ENCODE measurements at regions not wholly inside any gene's neighbourhood (a gene's known extent, or its start where the extent isn't known, plus 50 kb on each side); places are given as distances from the start of the nearest gene placed in this dataset.

DNA sequence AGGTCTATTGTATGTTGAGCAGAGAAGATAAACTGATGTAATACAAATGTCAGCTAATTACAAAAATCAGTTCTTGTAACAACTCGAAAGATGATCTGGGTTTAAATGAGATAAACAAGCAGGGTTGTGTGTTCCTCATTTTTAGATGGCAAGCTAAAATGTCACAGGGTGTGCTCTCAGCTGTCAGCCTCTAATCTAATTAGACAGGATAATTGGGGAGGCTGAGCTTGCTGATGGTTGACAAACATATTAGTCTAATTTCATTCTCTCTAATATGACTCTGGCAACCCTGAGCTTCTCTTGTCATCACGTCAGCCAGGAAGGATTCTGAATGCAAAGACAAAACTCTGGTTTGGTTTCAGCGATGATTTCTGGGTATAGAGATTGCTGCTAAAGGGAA is 335.3 kb upstream of the KAZN start:
- no peak for DNase-seq (ENCODE audit: unreplicated experiment)
- POLR2A ChIA-PET, result interaction anchor here (0.7 to 2.2 kb wide), 2 partner anchors 78 to 126 kb away, joined by 3 to 8 read pairs; no protein-coding TSS in a partner anchor
- TF ChIP-seq, protein P1, sequence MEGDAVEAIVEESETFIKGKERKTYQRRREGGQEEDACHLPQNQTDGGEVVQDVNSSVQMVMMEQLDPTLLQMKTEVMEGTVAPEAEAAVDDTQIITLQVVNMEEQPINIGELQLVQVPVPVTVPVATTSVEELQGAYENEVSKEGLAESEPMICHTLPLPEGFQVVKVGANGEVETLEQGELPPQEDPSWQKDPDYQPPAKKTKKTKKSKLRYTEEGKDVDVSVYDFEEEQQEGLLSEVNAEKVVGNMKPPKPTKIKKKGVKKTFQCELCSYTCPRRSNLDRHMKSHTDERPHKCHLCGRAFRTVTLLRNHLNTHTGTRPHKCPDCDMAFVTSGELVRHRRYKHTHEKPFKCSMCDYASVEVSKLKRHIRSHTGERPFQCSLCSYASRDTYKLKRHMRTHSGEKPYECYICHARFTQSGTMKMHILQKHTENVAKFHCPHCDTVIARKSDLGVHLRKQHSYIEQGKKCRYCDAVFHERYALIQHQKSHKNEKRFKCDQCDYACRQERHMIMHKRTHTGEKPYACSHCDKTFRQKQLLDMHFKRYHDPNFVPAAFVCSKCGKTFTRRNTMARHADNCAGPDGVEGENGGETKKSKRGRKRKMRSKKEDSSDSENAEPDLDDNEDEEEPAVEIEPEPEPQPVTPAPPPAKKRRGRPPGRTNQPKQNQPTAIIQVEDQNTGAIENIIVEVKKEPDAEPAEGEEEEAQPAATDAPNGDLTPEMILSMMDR (IDR thresholded peaks at IDR 0.05; ENCODE audit: unreplicated experiment), result no peak
- H3K27me3 Mint-ChIP-seq (ENCODE audit: insufficient read depth, unreplicated experiment), result no peaks in the 10 kb centered on the region
- no peaks in the 10 kb centered on the region for H3K36me3 Mint-ChIP-seq (ENCODE audit: insufficient read depth, unreplicated experiment)
- no peak overlapping the region for H3K4me3 Mint-ChIP-seq (ENCODE audit: unreplicated experiment)
- CTCF ChIA-PET, result interaction anchor here (0.6 to 0.7 kb wide), 2 partner anchors 27 to 116 kb away, joined by 3 read pairs; no protein-coding TSS in a partner anchor
- intact Hi-C loops (cut with micrococcal nuclease), result no loop called here
- H3K4me1 Mint-ChIP-seq (ENCODE audit: insufficient read depth, unreplicated experiment), result peaks cover 8% of the 10 kb centered on the region
- no peaks in the 10 kb centered on the region for H3K9me3 Mint-ChIP-seq (ENCODE audit: unreplicated experiment)
- H3K27ac Mint-ChIP-seq (ENCODE audit: low read depth, unreplicated experiment), result no peak overlapping the region
- no TSS peak for BruUV-seq (replicated peaks)

DNA sequence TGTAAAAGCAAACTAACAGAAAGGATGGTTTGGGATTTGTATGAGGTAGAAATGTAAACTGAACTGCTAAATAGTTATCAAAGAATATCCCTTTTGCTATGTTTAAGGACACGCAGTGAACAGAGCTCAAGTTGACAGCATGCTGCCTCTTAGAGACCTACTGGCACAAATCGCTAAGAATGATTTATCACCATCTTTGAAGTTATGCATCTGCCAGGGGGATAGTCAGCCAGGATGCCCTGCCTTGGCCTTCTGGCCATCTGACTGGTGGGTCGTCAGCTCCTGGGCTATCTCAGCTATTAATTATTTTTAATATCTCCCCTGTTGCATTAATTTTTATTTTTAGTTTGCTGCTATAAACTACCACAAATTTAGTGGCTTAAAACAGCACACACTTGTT is 334.8 kb upstream of the KAZN start:
- H3K4me1 Mint-ChIP-seq (ENCODE audit: insufficient read depth, unreplicated experiment), result peaks cover 11% of the 10 kb centered on the region

DNA sequence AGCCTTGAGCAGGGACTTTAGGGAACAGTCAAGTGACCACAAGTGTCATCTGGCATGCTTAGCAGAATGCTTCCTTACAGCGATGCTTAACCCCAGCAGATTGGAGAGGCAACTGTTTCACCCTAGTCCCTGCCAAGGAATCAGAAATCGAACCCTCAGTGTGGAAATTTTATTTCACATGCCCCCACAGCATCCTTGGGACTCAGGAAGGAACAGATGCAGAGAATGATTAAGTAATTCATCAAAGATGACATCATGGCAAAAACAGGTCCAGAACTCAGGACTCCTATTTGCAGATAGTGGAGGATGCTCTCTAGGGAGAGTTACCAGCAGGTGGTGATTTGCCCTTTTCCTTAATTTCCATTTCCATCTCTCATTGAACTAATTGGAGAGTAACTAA is 333.0 kb upstream of the KAZN start:
- no peak for DNase-seq (ENCODE audit: unreplicated experiment)
- no peaks in the 10 kb centered on the region for H3K9me3 Mint-ChIP-seq (ENCODE audit: unreplicated experiment)
- no peak overlapping the region for H3K27ac Mint-ChIP-seq (ENCODE audit: low read depth, unreplicated experiment)
- TF ChIP-seq, protein P1 (IDR thresholded peaks at IDR 0.05; ENCODE audit: unreplicated experiment), result no peak
- peaks cover 11% of the 10 kb centered on the region for H3K4me1 Mint-ChIP-seq (ENCODE audit: insufficient read depth, unreplicated experiment)
- no TSS peak for BruUV-seq (replicated peaks)
- H3K4me3 Mint-ChIP-seq (ENCODE audit: unreplicated experiment), result no peak overlapping the region
- intact Hi-C loops (cut with micrococcal nuclease), result no loop called here
- CTCF ChIA-PET, result no interaction called here
- no peaks in the 10 kb centered on the region for H3K36me3 Mint-ChIP-seq (ENCODE audit: insufficient read depth, unreplicated experiment)
- H3K27me3 Mint-ChIP-seq (ENCODE audit: insufficient read depth, unreplicated experiment), result no peaks in the 10 kb centered on the region
- POLR2A ChIA-PET, result no interaction called here

More for the DNA sequence above, 334.8 kb upstream of the KAZN start:
- intact Hi-C loops (cut with micrococcal nuclease), result no loop called here
- ChIA-PET CTCF (interaction anchor here (0.6 to 0.7 kb wide), 2 partner anchors 27 to 116 kb away, joined by 3 read pairs; no protein-coding TSS in a partner anchor), POLR2A (interaction anchor here (0.7 to 2.2 kb wide), 2 partner anchors 78 to 126 kb away, joined by 3 to 8 read pairs; no protein-coding TSS in a partner anchor)
- no peak overlapping the region for H3K4me3 Mint-ChIP-seq (ENCODE audit: unreplicated experiment)
- TF ChIP-seq, protein P1 (IDR thresholded peaks at IDR 0.05; ENCODE audit: unreplicated experiment), result no peak
- no peaks in the 10 kb centered on the region for H3K36me3 Mint-ChIP-seq (ENCODE audit: insufficient read depth, unreplicated experiment)
- H3K27me3 Mint-ChIP-seq (ENCODE audit: insufficient read depth, unreplicated experiment), result no peaks in the 10 kb centered on the region
- no peak overlapping the region for H3K27ac Mint-ChIP-seq (ENCODE audit: low read depth, unreplicated experiment)
- H3K9me3 Mint-ChIP-seq (ENCODE audit: unreplicated experiment), result no peaks in the 10 kb centered on the region
- no TSS peak for BruUV-seq (replicated peaks)
- DNase-seq (ENCODE audit: unreplicated experiment), result no peak

DNA sequence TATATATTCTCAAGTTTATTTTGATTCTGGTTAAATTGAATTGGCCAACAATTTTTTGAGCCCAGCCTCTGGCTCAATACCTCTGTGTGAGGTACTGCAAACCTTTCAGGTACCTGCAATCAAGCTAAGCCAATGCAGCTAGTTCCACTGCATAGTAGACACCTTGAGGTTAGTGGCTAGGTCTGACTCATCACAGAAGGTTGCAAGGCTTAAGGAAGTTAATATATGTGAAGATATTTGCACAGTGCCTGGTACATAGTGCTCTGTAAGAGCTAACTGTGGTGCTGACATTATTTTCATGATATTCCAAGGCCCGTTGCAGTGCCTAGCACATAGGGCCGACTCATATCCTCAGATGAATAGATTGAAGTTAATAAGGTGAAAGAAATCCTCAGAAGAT is 330.5 kb upstream of the KAZN start:
- intact Hi-C loops (cut with micrococcal nuclease), result no loop called here
- DNase-seq (ENCODE audit: unreplicated experiment), result peak; percentile 5
- Mint-ChIP-seq H3K4me1 (ENCODE audit: insufficient read depth, unreplicated experiment) (peaks cover 11% of the 10 kb centered on the region), H3K27me3 (ENCODE audit: insufficient read depth, unreplicated experiment) (no peaks in the 10 kb centered on the region), H3K36me3 (ENCODE audit: insufficient read depth, unreplicated experiment) (no peaks in the 10 kb centered on the region), H3K9me3 (ENCODE audit: unreplicated experiment) (peaks cover 8% of the 10 kb centered on the region), H3K27ac (ENCODE audit: low read depth, unreplicated experiment) (no peak overlapping the region), H3K4me3 (ENCODE audit: unreplicated experiment) (no peak overlapping the region)
- TF ChIP-seq, protein P1 (IDR thresholded peaks at IDR 0.05; ENCODE audit: unreplicated experiment), result no peak
- ChIA-PET CTCF (no interaction called here), POLR2A (interaction anchor here (0.7 kb wide), 3 partner anchors 9 to 583 kb away, joined by 3 read pairs; no protein-coding TSS in a partner anchor)
- BruUV-seq (replicated peaks), result no TSS peak

Data from MCF 10A (cell line).